ENCODE measurements at regions not wholly inside any gene's neighbourhood (a gene's known extent, or its start where the extent isn't known, plus 50 kb on each side); places are given as distances from the start of the nearest gene placed in this dataset.
A peak's percentile ranks its signal among the peaks of the same experiment; 100 is the strongest.

GRCh38 chr9:104278929-104279496 lies 184.9 kb downstream of the SMC2 start:
- H3K4me3 Mint-ChIP-seq (ENCODE audit: unreplicated experiment), result no peak overlapping the region
- no peaks in the 10 kb centered on the region for H3K79me2 ChIP-seq (ENCODE audit: insufficient read depth, low read length)
- no peaks in the 10 kb centered on the region for H3K27me3 ChIP-seq (ENCODE audit: insufficient read depth, low read length)
- H2AFZ ChIP-seq (ENCODE audit: low read depth, low read length), result no peak overlapping the region
- H3K9me3 ChIP-seq (ENCODE audit: insufficient read depth, low read depth, low read length), result peaks cover 2% of the 10 kb centered on the region
- no peak for FAIRE-seq
- no peaks in the 10 kb centered on the region for H4K20me1 ChIP-seq (ENCODE audit: insufficient read depth, low read length)
- TF ChIP-seq CTCF (IDR thresholded peaks at IDR 0.05; ENCODE audit: insufficient read depth, low read depth, low read length), result no peak
- no peak for TF ChIP-seq EZH2 (IDR thresholded peaks at IDR 0.05; ENCODE audit: insufficient read depth, low read length)
- H3K4me2 ChIP-seq (ENCODE audit: low read length), result no peak overlapping the region
- DNase-seq (ENCODE audit: low read depth), result no peak
- no peaks in the 10 kb centered on the region for H3K27me3 Mint-ChIP-seq (ENCODE audit: low read depth, unreplicated experiment)
- no peak overlapping the region for H3K27ac Mint-ChIP-seq (ENCODE audit: unreplicated experiment)
- H3K27ac ChIP-seq (ENCODE audit: low read depth, low read length), result no peak overlapping the region
- H3K4me1 Mint-ChIP-seq (ENCODE audit: low read depth, unreplicated experiment), result peaks cover 26% of the 10 kb centered on the region
- no peaks in the 10 kb centered on the region for H3K4me1 ChIP-seq (ENCODE audit: insufficient read depth, low read length)
- no peak overlapping the region for H3K4me3 ChIP-seq (ENCODE audit: insufficient read depth, low read depth, low read length)
- H3K9ac ChIP-seq (ENCODE audit: low read length), result no peak overlapping the region
- no peaks in the 10 kb centered on the region for H3K36me3 Mint-ChIP-seq (ENCODE audit: low read depth, unreplicated experiment)
- H3K9me3 Mint-ChIP-seq (ENCODE audit: unreplicated experiment), result no peaks in the 10 kb centered on the region
- H3K36me3 ChIP-seq (ENCODE audit: insufficient read depth, low read length), result no peaks in the 10 kb centered on the region

GRCh38 chr9:104279535-104280177 lies 185.5 kb downstream of the SMC2 start:
- H3K4me1 ChIP-seq (ENCODE audit: insufficient read depth, low read length), result no peaks in the 10 kb centered on the region
- Mint-ChIP-seq H3K9me3 (ENCODE audit: unreplicated experiment) (no peaks in the 10 kb centered on the region), H3K27ac (ENCODE audit: unreplicated experiment) (peak overlapping the region; percentile 51), H3K27me3 (ENCODE audit: low read depth, unreplicated experiment) (no peaks in the 10 kb centered on the region), H3K4me1 (ENCODE audit: low read depth, unreplicated experiment) (peaks cover 26% of the 10 kb centered on the region), H3K36me3 (ENCODE audit: low read depth, unreplicated experiment) (no peaks in the 10 kb centered on the region), H3K4me3 (ENCODE audit: unreplicated experiment) (no peak overlapping the region)
- H3K27me3 ChIP-seq (ENCODE audit: insufficient read depth, low read length), result no peaks in the 10 kb centered on the region
- H3K27ac ChIP-seq (ENCODE audit: low read depth, low read length), result no peak overlapping the region
- FAIRE-seq, result no peak
- no peak overlapping the region for H3K9ac ChIP-seq (ENCODE audit: low read length)
- H3K4me3 ChIP-seq (ENCODE audit: insufficient read depth, low read depth, low read length), result no peak overlapping the region
- DNase-seq (ENCODE audit: low read depth), result peak; percentile 4
- H3K79me2 ChIP-seq (ENCODE audit: insufficient read depth, low read length), result no peaks in the 10 kb centered on the region
- no peak overlapping the region for H2AFZ ChIP-seq (ENCODE audit: low read depth, low read length)
- no peaks in the 10 kb centered on the region for H3K36me3 ChIP-seq (ENCODE audit: insufficient read depth, low read length)
- H3K9me3 ChIP-seq (ENCODE audit: insufficient read depth, low read depth, low read length), result peaks cover 2% of the 10 kb centered on the region
- no peak for TF ChIP-seq CTCF (IDR thresholded peaks at IDR 0.05; ENCODE audit: insufficient read depth, low read depth, low read length)
- TF ChIP-seq EZH2 (IDR thresholded peaks at IDR 0.05; ENCODE audit: insufficient read depth, low read length), result no peak
- H3K4me2 ChIP-seq (ENCODE audit: low read length), result peak overlapping the region; percentile 5
- H4K20me1 ChIP-seq (ENCODE audit: insufficient read depth, low read length), result no peaks in the 10 kb centered on the region

GRCh38 chr9:104280178-104280560 lies 186.1 kb downstream of the SMC2 start:
- no peaks in the 10 kb centered on the region for H3K27me3 Mint-ChIP-seq (ENCODE audit: low read depth, unreplicated experiment)
- H3K4me3 Mint-ChIP-seq (ENCODE audit: unreplicated experiment), result no peak overlapping the region

More at GRCh38 chr9:104280178-104280560, 186.1 kb downstream of the SMC2 start:
- Histone ChIP-seq H3K36me3 (ENCODE audit: insufficient read depth, low read length) (no peaks in the 10 kb centered on the region), H3K9ac (ENCODE audit: low read length) (no peak overlapping the region), H3K4me2 (ENCODE audit: low read length) (peak overlapping the region; percentile 5), H3K4me3 (ENCODE audit: insufficient read depth, low read depth, low read length) (no peak overlapping the region), H2AFZ (ENCODE audit: low read depth, low read length) (no peak overlapping the region), H3K27ac (ENCODE audit: low read depth, low read length) (no peak overlapping the region), H3K27me3 (ENCODE audit: insufficient read depth, low read length) (no peaks in the 10 kb centered on the region), H4K20me1 (ENCODE audit: insufficient read depth, low read length) (no peaks in the 10 kb centered on the region), H3K9me3 (ENCODE audit: insufficient read depth, low read depth, low read length) (peaks cover 2% of the 10 kb centered on the region), H3K4me1 (ENCODE audit: insufficient read depth, low read length) (no peaks in the 10 kb centered on the region), H3K79me2 (ENCODE audit: insufficient read depth, low read length) (no peaks in the 10 kb centered on the region)
- Mint-ChIP-seq H3K27ac (ENCODE audit: unreplicated experiment) (peak overlapping the region; percentile 51), H3K4me1 (ENCODE audit: low read depth, unreplicated experiment) (peaks cover 26% of the 10 kb centered on the region), H3K36me3 (ENCODE audit: low read depth, unreplicated experiment) (no peaks in the 10 kb centered on the region), H3K9me3 (ENCODE audit: unreplicated experiment) (no peaks in the 10 kb centered on the region)
- FAIRE-seq (peak; percentile 88), DNase-seq (ENCODE audit: low read depth) (peak; percentile 0)
- TF ChIP-seq EZH2 (IDR thresholded peaks at IDR 0.05; ENCODE audit: insufficient read depth, low read length), result no peak
- TF ChIP-seq CTCF (IDR thresholded peaks at IDR 0.05; ENCODE audit: insufficient read depth, low read depth, low read length), result no peak
